NCI-H2171 treated with DMSO at 0.1 percent for 48 hours (cell line): ENCODE measurements at regions not wholly inside any gene's neighbourhood (a gene's known extent, or its start where the extent isn't known, plus 50 kb on each side); places are given as distances from the start of the nearest gene placed in this dataset.
A peak's percentile ranks its signal among the peaks of the same experiment; 100 is the strongest.

Experiments
- DNase-seq: peaks from one replicate; lab custom pipeline; 2025; lab: John Stamatoyannopoulos, UW

DNA sequence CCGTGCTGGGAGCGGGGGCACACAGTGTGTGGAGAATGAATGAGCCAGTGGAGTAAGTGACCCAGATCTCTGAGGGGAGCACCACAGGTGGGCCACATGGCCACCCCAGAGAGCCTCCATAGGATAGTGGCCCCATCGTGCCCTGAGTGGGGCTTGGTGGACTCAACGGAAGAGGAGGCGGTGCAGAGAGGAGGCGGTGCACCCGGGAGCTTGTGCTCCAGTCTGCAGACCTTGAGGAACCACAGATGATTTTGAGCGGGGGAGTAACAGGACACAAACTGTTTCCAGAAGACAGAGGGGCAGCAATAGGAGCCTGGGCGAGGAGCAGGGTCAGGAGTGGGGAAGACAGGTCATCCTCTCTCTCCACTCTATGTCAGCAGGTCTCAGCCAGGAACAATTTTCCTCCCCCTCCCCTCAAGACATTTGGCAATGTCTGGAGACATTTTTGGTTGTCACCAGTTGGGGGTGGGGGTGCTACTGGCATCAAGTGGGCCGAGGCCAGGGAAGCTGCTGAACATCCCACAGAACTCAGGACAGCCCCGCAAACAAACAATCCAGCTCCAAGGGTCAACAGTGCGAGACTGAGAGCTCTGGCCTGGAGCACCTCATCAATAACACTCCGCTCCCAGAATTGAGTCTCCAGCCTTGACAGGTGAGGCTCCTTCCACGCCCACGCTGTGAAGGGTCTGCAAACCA, 182.2 kb downstream of the USP12 start:
- DNase-seq = no peak

DNA sequence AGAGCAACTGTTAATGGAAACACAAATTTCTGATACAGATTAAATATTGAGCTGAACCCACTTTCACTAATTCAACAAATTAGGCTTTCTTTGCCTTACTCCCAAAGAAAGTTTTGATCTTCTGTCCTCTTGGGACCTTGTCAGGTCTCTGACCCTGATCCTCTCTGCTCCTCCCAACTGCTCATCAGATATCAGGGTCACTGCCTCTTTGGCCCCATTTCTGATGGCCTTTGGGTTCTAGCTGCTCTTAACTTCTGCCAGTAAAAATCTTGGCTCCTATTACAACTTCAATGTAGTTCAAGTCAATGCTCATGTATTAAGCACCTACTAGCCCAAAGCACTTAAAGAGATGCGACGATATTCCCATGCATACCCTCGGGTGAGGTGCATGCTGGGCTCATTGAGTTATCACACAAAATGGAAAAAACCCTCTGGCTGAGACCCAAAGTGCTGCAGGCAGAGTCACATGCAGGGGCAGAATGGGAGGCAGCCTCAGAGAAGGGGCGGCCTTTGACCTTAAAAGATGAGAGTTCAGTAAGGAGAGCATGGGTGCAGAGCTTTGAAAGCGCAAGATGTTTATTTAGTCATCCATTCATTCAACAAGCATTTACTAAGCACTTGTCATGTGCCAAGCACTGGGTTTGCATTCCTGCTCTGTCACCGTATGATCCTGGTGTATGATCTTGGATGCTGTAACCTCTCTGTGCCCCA, 183.4 kb downstream of the USP12 start:
- DNase-seq = no peak

DNA sequence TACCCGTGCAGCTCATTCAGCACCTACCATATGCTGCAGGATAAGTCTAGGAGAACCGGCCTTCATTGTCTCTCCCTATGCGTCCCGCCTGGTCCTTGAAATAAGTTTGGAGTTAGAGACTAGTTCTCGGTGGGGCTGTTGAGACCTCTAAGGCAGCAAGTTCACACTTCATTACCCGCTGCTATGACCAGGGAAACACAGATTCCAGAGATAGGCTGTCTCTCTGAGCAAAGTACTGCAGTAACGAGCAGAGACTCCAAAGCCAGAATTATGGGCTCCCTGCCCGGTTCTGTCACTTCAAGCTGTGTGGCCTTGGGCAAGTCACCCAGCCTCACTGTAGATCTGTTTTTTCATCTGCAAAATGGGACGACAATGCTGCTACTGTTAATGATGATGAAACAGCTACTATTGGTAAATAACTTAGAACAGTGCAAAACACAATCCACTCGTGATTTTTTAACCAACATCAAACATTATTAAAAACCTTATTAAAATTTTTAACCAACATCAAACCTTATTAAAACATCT, 184.1 kb downstream of the USP12 start:
- DNase-seq = no peak

DNA sequence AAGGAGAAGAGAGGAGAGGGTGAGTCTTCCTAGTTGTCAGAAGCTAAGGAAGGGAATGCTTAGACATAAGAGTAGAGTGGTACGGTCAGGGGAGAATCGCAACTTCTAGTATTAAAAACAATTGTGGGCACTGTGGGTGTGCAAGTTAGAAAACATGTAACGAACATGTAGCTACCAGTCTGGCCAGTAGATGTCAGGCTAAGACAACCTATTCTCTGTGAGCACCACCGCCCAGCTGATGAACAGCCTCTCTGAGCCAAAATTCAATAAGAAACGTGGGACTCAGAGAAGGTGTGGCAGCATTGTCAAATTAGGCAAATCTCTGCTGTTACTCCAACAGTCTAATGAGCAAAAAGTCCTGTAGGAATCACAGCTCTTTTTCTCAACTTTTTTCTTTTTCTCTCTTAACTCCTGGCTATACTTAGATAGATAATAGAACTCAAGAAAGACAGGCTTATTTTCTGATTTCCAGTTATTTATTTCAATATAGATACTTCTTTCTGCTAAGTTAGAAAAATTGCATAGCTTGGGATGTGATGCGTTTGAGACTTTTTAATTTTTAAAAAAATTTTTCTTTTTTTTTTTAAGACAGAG, 186.2 kb downstream of the USP12 start:
- DNase-seq = peak; percentile 65

DNA sequence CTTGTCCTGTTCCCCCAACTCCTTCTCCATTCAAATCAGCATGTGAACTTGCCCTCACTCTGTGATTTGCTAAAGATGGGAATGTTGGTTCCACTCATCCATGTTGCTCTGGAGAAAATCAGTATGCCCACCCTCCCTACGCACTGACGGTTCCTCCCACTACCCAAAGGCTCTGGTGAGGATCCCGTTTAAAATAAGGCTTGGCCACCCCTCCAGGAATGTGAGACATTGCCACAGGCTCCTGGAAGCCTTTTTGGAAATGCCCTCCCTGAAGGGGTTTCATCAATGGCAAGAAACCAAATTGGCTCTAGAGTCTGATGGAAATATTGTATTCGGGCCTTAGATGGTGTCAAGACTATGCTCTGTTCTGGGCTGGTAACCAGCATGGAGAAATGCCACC, 187.3 kb downstream of the USP12 start:
- no peak for DNase-seq

DNA sequence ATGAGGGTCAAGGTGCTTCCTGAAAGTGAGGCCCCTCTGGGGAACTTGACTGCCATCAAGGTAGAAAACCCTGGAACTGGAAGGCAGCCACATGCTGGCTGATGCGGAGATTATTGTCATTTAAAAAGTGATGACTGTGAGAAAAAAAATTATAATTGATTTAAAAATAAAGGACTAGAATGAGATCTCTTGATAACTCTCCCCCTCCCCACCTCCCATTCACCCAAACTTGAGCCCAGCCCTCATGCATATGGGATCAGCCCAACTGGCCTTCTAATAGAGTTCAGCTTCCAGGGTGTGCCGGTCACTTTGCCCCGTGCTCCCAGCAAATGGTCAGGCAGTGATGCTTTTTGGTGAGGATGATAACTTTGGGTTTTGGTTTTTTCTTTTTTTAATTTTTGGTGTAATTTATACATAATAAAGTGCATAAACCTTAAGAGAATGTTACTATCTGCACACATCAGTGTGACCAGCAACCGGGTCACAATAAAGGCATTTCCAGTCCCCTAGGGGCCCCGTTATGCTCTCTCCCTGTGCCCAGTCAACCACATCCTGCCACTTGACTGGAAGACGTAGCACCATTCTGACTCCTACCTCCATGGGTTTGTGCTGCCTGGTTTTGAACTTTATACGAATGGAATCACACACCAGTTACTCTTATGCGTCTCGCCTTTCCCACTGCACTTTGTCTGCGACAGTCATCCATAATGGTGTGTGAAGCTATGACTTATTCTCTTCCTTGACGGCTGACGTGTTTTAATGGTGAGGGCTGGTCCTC, 187.9 kb downstream of the USP12 start:
- DNase-seq = no peak

DNA sequence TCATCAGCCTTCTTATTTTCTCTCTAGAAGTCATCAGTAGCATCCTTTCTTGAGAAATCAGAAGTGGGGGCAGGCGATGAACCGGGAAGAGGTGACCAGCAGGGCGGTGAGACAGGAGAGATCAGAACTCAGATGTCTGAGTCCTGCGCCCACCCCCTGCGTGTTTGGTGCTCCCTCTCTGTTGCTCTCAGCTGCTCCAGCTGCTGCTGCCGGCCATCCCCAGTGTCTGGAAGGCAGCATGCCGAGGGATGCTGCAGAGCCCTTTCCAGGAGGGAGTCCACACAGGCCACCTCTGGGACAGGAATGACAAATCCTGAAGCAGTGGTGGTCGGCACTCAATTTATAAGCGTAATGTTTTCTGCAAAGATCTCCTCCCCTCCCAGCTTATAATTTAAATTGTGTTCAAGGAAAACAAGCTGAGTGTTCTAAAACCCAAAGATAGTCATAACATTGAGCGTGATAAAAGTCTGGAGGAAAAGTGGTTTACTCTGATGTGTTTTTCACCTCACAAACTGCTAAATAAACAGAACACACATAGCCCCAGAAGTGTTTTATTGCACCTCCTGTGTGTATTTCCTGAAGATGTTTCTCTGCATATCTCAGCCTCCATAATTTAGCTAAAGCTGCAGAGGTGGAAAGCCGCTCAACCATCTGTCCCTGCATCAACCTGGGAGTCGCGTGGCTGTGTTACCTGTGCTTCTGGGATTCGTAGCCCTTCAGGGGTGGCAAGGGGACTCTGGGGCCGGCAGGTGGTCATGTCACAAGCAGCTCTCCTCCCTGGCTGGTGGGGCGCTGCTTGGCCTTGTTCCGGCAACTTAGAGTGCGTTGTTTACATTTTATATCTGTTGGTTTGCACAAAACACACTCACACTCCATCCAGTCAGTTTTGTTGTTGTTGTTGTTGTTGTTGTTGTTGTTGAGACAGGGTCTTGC, 191.2 kb downstream of the USP12 start:
- peak; percentile 15 for DNase-seq

DNA sequence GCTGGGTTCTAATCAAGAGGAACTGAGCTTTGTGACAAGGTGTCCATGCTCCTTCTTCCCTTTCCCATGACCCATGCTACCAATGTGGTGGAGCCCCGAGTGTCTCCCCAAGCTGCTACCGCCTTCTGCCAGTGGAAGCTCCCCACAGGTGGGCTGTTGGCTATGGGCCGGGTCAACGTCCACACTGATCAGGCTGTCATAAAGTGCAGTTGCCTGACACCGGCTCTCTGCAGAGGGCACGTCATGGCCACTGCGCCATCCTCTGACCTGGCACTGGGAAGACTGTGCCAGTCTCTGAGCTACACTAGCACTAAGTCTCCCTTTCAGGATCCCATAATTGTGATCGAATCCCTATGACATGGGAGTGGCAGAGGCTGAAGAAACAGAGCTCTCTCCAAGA, 192.3 kb downstream of the USP12 start:
- no peak for DNase-seq

DNA sequence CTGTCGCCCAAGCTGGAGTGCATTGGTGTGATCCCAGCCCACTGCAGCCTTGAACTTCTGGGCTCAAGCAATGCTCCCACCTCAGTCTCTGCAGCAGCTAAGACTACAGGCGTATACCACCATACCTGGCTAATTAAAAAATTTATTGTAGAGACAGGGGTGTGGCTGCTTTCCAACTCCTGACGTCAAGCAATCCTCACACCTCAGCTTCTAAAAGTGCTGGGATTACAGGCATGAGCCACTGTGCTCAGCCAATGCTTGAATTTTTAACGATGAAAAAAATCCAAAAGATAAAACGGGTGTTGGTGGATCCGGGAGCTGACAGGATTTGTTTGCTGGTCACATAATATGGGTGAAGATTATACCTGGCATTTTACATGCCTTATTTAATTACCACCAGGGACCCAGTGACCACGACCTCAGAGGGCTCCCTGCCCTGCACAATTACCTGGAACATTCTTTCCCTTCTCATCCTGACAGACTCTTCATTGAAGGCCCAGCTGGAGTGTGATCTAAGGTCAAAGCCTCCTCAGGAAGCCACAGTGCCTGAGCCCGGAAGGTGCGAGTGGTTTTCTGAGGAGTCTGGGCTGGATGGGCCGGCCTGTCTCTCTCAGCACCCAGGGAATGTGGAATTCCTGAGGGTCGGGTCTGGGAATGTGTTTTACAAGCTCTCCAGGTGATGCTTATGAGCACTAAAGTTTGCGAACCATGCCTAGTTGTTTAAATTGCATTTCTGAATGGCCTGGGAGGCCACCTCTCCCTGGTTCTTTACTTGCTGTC, 193.3 kb downstream of the USP12 start:
- no peak for DNase-seq

DNA sequence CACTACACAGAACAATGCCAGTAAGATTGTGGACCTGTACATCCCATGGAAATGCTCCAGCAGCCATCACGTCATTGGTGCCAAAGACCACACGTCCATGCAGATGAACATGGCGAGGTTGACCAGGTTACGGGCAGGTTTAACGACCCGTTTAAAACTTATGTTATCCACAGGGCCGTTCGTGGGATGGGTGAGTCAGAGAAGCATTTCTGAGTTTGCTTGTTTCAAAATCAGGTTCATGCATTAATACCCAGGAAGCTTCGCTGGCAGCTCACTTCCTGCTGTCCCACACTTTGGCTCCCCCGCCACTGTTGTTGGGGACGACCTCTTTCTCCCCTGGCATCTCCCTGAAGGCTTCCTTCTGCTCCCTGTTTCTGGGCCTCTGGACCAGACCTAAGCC, 194.1 kb downstream of the USP12 start:
- no peak for DNase-seq

DNA sequence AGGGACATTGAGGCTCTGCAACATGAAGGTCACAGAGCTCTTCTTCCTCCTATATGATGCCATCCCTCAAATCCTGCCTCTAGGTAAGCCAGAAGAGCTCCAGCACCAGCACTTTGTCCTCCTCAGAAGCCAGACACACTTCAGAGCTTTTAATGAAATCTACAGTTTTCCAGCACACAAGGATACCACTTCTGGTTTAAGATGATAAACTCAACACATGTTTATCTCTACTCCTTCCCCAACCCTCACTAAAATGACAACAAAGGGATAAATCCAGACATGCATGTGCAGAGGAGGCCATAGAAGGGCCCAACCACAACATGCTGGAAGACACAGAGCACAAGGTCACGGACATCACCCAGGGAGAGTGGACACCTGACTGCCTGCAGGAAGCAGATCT, 195.3 kb downstream of the USP12 start:
- no peak for DNase-seq

DNA sequence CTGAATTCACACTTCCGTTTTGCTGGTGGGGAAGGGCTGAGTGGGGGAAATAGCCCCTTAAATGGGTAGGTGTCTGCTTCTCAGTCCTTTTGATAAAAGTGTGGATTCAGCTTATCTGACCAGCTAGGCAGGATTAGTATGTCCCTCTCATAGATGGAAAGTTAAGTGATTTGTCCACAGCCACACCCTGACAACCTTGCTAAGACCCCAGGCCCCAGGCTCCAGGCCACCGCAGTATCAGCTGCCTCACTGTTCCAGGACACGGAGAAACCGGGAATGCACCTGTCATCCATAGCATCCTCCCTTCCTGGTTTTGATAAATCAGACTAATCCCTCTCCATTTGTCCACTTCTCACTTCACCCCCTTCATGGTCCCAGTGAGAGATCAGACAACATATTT, 197.7 kb downstream of the USP12 start:
- DNase-seq = no peak

DNA sequence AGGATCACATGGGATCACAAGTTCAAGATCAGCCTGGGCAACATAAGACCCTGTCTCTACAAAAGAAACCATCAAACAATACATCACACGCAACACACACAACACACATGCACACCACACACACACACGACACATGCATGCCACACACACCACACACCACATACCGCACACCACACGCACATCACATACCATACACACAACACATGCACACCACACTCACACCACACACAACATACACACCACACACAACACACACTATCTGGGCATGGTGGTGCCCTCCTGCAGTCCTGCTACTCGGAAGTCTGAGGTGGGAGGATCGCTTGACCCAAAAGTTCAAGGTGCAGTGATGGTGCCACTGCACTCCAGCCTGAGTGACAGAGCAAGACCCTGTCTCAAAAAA, 198.3 kb downstream of the USP12 start:
- no peak for DNase-seq

DNA sequence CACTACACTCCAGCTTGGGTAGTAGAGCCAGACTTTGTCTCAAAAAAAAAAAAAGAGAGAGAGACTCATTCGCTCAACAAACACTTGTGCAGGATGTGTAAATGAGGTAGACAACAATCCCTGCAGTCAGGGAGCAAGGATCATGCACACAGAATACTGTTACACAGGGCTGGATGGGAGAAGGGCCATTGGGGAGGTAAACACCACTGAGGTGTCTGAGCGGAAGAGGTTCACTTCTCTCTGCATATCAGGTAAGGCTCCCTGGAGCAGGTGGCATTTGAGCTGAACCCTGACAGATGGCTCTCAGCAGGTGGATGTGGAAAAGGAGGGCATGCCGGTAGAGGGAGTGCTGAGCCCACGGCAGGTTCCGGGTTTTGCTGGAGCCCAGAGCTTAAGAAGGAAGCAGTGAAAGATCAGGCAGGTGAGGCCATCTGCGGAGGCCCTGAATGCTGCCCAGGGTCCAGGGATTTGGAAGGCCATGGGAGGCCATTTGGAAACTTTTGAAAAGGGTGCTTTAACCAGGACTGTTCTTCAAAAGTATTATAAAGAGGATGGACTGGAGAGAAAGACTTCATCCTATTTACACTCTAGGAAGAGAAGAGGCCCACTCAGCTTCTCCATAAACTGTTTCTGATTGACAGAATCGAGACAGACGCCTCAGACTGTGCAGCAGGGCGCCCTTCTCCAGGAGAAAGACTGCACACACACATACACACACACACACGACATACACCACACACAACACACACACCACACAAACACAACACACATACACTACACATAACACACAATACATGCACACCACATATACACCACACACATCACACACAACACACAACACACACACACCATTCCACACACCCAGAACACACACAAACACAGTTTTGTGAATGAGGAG, 199.4 kb downstream of the USP12 start:
- peak; percentile 88 for DNase-seq

DNA sequence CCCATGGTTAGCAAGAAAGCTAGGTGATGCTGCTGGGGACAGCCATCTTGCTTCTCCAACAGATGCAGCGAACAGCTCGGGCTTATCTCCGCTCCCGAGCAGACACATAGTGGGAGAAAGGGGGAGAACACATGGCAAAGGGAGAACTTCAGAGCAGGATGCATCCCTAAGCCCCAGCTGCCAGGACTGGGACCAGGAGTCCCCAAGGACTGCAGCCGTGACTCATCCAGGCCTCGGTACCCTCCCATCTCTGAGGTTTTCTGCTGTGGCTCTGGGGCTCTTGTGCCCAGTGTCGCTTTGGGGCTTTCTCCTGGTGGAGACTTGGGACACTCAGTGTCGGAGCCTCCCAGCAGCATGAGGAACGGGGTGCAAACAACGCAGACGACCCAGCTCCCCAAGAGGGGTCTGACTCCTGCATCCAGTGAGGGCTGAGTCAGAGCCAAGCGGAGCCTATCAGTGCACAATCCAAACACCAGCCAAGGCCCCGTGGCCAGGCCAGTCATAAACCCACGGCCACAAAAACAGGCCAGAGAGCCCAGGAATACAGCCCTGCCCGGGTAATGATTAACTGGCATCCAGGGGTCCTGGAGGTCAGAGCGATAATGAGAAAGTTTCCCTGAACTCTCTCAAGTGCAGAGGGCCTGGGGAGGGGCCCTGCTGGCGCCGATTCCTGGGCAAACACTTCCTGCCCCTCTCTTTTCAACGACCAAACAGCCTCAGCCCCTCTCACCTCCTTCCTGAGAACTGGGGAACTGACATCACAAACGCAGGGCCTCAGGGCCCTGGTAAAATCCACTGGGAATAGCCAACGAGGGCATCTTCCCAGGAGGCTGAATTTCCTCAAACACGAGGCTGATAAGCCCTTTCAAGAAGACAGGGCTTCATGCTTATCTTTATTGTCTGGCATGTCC, 202.9 kb downstream of the USP12 start:
- DNase-seq = peak; percentile 41

DNA sequence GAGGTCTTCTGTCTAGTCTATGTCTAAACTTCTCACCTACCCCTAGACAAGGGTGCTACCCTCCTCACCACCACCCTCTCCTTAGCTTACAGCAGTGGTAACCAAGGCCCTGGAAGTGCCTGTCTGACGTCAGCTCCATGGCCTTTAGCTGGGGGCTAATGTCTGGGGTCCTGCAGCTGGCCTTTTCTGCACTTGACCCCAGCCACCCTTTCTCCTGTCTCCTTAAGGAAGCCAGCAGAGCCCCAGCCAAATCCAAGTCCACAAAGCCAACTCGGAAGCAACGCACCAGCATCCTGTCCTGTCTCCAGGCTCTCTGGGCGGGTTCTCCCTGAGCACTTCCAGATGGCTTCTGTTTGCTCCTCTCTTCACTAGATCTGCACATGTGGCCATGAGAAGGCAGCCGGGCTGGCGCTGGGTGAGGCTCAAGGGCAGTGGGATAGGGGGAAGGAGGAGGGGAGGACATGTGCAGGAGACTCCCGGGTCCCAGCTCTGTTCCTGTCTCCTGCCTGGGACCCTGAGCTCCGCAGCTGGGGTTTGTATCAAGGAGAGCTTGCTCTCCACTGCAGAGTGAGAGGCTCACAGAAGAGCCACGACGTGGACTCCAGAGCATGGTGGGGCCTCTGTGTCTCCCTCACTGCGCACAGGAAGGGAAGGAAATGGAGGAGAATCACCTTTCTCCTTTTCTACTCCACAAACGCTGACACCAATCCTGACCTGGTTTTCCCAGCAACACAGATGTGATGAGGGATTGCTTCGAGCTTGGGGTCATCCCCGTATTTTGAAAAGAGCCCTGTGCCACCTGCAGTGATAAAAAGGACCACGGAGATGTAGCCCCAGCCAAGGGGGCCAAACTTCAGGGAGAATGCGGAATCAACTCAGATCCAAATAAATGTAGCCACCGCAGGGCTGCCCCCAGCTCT, 204.2 kb downstream of the USP12 start:
- DNase-seq = peak; percentile 57

DNA sequence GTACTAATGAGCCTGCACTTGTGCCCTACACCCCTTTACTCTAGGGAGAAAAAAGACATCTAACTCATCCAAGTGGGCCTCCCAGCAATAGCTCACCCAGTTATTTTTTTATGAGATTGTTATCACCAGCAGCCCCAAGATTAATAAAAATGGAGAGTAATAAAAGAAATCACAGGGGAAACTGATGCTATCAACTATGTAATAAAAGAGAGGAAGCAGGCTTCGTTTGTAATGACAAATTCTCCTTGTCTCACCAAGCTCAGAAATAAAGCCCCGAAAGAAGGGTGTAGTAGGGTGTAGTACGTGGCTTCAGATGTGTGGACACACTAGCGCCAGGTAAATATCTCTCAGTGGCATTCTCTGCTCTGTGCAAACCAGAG, 204.9 kb downstream of the USP12 start:
- DNase-seq = no peak
